Breast epithelium (tissue), 3 donors: ENCODE measurements at regions not wholly inside any gene's neighbourhood (a gene's known extent, or its start where the extent isn't known, plus 50 kb on each side); places are given as distances from the start of the nearest gene placed in this dataset.

Source experiments
- CTCF ChIP-seq, 3 donors: fragments of 450-650 bp; IDR thresholded peaks; one replicate each; pipeline ENCODE4 v1.5.1; 2016 to 2017; ENCODE audit warnings: antibody characterized with exemption in 3 of 3, mild to moderate bottlenecking in 3 of 3, moderate library complexity in 3 of 3
- POLR2A ChIP-seq: fragments of 450-650 bp; IDR thresholded peaks from one replicate; pipeline ENCODE4 v1.6.1; 2016; ENCODE audit warnings: antibody characterized with exemption, mild to moderate bottlenecking, moderate library complexity

GRCh38 chr12:131608740-131609690 is 101.9 kb upstream of the SFSWAP start:
- TF ChIP-seq CTCF (IDR thresholded peaks at IDR 0.05): peak; percentile 64 to 86 (median 78)
- TF ChIP-seq POLR2A: no peak
